ENCODE measurements at regions not wholly inside any gene's neighbourhood (a gene's known extent, or its start where the extent isn't known, plus 50 kb on each side); places are given as distances from the start of the nearest gene placed in this dataset.

DNA sequence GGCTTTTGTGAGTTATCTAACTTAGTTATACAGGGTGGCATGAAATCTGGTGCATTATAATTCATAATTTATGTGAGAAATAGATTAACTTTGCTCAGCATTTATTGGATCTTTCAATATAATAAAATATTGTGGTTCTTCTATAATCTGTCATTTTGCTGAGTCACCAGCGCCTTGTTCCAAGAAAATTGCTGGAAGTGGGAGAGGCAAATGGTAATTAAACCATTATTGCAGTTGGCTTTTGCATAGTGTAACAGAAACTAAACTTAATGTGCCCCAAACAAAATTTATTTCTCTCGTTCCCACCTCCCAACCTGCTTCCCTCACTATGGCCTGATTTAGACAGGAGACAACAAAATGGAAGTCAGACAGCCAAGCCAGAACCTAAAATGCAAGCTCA, 146.3 kb downstream of the GALR1 start:
- intact Hi-C loops (cut with micrococcal nuclease), result no loop called here
- Mint-ChIP-seq H3K27me3 (ENCODE audit: insufficient read depth, unreplicated experiment) (no peaks in the 10 kb centered on the region), H3K27ac (ENCODE audit: low read depth, unreplicated experiment) (no peak overlapping the region), H3K4me1 (ENCODE audit: insufficient read depth, unreplicated experiment) (peaks cover 7% of the 10 kb centered on the region), H3K9me3 (ENCODE audit: unreplicated experiment) (no peaks in the 10 kb centered on the region), H3K4me3 (ENCODE audit: unreplicated experiment) (no peak overlapping the region), H3K36me3 (ENCODE audit: insufficient read depth, unreplicated experiment) (no peaks in the 10 kb centered on the region)
- ChIA-PET CTCF (no interaction called here), POLR2A (interaction anchor here (0.6 kb wide), 1 partner anchor 260 kb away, joined by 4 read pairs; no protein-coding TSS in a partner anchor)
- TF ChIP-seq, protein P1, sequence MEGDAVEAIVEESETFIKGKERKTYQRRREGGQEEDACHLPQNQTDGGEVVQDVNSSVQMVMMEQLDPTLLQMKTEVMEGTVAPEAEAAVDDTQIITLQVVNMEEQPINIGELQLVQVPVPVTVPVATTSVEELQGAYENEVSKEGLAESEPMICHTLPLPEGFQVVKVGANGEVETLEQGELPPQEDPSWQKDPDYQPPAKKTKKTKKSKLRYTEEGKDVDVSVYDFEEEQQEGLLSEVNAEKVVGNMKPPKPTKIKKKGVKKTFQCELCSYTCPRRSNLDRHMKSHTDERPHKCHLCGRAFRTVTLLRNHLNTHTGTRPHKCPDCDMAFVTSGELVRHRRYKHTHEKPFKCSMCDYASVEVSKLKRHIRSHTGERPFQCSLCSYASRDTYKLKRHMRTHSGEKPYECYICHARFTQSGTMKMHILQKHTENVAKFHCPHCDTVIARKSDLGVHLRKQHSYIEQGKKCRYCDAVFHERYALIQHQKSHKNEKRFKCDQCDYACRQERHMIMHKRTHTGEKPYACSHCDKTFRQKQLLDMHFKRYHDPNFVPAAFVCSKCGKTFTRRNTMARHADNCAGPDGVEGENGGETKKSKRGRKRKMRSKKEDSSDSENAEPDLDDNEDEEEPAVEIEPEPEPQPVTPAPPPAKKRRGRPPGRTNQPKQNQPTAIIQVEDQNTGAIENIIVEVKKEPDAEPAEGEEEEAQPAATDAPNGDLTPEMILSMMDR (IDR thresholded peaks at IDR 0.05; ENCODE audit: unreplicated experiment), result no peak
- BruUV-seq (replicated peaks), result no TSS peak
- no peak for DNase-seq (ENCODE audit: unreplicated experiment)

DNA sequence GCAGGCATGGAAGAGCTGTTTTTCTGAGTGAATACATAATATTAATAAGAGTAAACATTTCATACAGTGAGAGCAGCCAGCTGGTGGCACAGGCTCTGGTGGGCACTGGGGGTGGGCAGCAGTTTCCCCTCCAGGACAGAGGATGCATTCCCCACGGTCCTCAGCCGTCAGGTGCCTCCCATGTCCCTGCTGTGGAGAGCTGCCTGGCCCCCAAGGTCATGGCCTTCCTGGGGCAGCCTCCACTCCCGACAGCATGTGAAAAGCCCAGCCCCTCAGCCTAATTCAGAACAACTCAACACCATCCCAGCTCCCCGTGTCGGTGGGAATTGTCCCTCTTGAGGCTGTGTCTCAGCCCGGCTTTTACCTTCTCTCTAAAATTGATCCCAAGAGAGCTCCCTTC, 147.4 kb downstream of the GALR1 start:
- ChIA-PET CTCF (no interaction called here), POLR2A (no interaction called here)
- BruUV-seq (replicated peaks), result no TSS peak
- Mint-ChIP-seq H3K4me3 (ENCODE audit: unreplicated experiment) (no peak overlapping the region), H3K9me3 (ENCODE audit: unreplicated experiment) (no peaks in the 10 kb centered on the region), H3K27me3 (ENCODE audit: insufficient read depth, unreplicated experiment) (no peaks in the 10 kb centered on the region), H3K36me3 (ENCODE audit: insufficient read depth, unreplicated experiment) (no peaks in the 10 kb centered on the region), H3K4me1 (ENCODE audit: insufficient read depth, unreplicated experiment) (peaks cover 7% of the 10 kb centered on the region), H3K27ac (ENCODE audit: low read depth, unreplicated experiment) (no peak overlapping the region)
- DNase-seq (ENCODE audit: unreplicated experiment), result no peak
- TF ChIP-seq, protein P1 (IDR thresholded peaks at IDR 0.05; ENCODE audit: unreplicated experiment), result no peak
- intact Hi-C loops (cut with micrococcal nuclease), result no loop called here

DNA sequence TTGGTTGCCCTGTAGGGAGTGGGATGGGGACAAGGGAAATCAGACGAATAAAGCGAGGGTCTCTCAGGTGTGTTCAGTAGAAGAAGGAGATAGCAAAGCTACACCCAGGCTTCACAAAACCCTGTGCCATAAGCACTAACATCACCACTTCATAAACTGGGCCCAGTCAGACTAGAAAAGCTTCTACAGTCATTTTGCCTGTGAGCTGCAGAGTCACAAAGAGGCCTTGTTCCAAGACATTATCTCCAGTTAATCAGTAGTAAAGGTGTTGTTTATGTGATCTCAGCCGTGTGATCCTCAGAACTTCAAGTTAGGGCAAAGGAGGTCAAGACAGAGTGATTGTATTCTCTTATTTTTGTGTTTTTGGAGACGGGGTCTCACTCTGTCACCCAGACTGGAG, 148.0 kb downstream of the GALR1 start:
- TF ChIP-seq, protein P1 (IDR thresholded peaks at IDR 0.05; ENCODE audit: unreplicated experiment), result no peak
- no peak for DNase-seq (ENCODE audit: unreplicated experiment)
- intact Hi-C loops (cut with micrococcal nuclease), result no loop called here
- BruUV-seq (replicated peaks), result no TSS peak
- no peak overlapping the region for H3K4me3 Mint-ChIP-seq (ENCODE audit: unreplicated experiment)
- CTCF ChIA-PET, result interaction anchor here (0.5 kb wide), 1 partner anchor 149 kb away, joined by 3 read pairs; no protein-coding TSS in a partner anchor
- H3K27ac Mint-ChIP-seq (ENCODE audit: low read depth, unreplicated experiment), result no peak overlapping the region
- peaks cover 1% of the 10 kb centered on the region for H3K4me1 Mint-ChIP-seq (ENCODE audit: insufficient read depth, unreplicated experiment)
- no peaks in the 10 kb centered on the region for H3K9me3 Mint-ChIP-seq (ENCODE audit: unreplicated experiment)
- H3K27me3 Mint-ChIP-seq (ENCODE audit: insufficient read depth, unreplicated experiment), result no peaks in the 10 kb centered on the region
- no peaks in the 10 kb centered on the region for H3K36me3 Mint-ChIP-seq (ENCODE audit: insufficient read depth, unreplicated experiment)
- POLR2A ChIA-PET, result no interaction called here

DNA sequence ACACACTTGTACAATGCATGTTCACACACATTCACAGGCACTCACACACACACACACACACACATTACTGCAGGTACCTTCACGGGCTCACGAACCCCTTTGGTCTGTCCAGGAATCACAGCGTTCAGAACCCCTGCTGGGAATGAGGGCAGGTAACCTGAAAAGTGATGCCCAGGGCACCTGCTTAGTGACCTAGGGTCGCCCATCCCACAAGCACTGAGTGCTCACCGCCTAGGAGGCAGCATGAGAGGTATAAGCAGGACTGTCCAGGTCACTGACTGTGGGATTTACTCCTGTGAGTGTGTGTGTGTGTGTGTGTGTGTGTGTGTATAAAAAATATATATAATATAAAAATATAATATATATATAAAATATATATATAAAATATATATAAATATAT, 150.9 kb downstream of the GALR1 start:
- POLR2A ChIA-PET, result no interaction called here
- CTCF ChIA-PET, result no interaction called here
- H3K27ac Mint-ChIP-seq (ENCODE audit: low read depth, unreplicated experiment), result no peak overlapping the region

More for the DNA sequence above, 150.9 kb downstream of the GALR1 start:
- H3K9me3 Mint-ChIP-seq (ENCODE audit: unreplicated experiment), result no peaks in the 10 kb centered on the region
- no peak overlapping the region for H3K4me3 Mint-ChIP-seq (ENCODE audit: unreplicated experiment)
- TF ChIP-seq, protein P1 (IDR thresholded peaks at IDR 0.05; ENCODE audit: unreplicated experiment), result no peak
- no peaks in the 10 kb centered on the region for H3K4me1 Mint-ChIP-seq (ENCODE audit: insufficient read depth, unreplicated experiment)
- intact Hi-C loops (cut with micrococcal nuclease), result no loop called here
- no TSS peak for BruUV-seq (replicated peaks)
- no peaks in the 10 kb centered on the region for H3K36me3 Mint-ChIP-seq (ENCODE audit: insufficient read depth, unreplicated experiment)
- DNase-seq (ENCODE audit: unreplicated experiment), result no peak
- H3K27me3 Mint-ChIP-seq (ENCODE audit: insufficient read depth, unreplicated experiment), result no peaks in the 10 kb centered on the region

Measured in MCF 10A (cell line).